Upper lobe of left lung (tissue), 4 donors: ENCODE measurements at regions not wholly inside any gene's neighbourhood (a gene's known extent, or its start where the extent isn't known, plus 50 kb on each side); places are given as distances from the start of the nearest gene placed in this dataset.
"Not testable (repeated sequence)": the region's sequence is repeated elsewhere in the genome, so short reads cannot be mapped to it uniquely, and the experiment has no call there.

Source experiments
- EP300 ChIP-seq, 4 donors: sonication (generic); formaldehyde crosslinking; IDR thresholded peaks; one replicate each; pipeline ENCODE4 v1.5.1; 2017; ENCODE audit warnings: antibody characterized with exemption in 4 of 4, control low read depth in 2 of 4
- POLR2A ChIP-seq, 4 donors: fragments of 450-650 bp; IDR thresholded peaks; one replicate each; pipeline ENCODE4 v1.5.1; 2016 to 2017; ENCODE audit warnings: antibody characterized with exemption in 4 of 4, mild to moderate bottlenecking in 2 of 4
- TF ChIP-seq, protein P1 (sequence below), 6 experiments: fragments of 450-650 bp in 4 of 6; fragments of 200-600 bp in 2 of 6; sonication (generic) in 2 of 6; IDR thresholded peaks; one replicate each; pipeline ENCODE4 v1.5.1; 2016 to 2019; ENCODE audit warnings: antibody characterized with exemption in 6 of 6

DNA sequence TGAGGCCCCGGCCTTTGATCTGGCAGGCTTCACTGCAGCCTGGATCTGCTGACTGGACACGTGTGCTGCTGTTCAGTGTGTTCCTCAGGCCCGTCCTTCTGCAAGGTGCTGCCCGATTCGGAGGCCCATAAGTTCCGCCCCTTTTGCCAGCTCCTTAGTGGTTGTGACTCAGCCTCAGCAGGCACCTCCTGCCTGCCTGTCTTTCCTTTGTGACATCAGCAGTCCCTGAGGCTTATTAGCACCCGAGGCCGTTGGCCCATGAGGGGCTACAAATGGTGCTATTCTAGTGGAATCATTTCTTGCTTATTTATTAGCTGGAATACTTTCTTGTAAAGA is 75.4 kb upstream of the FAN1 start:
- not testable (repeated sequence) for TF ChIP-seq POLR2A, EP300 (IDR thresholded peaks at IDR 0.05)
- TF ChIP-seq, protein P1, sequence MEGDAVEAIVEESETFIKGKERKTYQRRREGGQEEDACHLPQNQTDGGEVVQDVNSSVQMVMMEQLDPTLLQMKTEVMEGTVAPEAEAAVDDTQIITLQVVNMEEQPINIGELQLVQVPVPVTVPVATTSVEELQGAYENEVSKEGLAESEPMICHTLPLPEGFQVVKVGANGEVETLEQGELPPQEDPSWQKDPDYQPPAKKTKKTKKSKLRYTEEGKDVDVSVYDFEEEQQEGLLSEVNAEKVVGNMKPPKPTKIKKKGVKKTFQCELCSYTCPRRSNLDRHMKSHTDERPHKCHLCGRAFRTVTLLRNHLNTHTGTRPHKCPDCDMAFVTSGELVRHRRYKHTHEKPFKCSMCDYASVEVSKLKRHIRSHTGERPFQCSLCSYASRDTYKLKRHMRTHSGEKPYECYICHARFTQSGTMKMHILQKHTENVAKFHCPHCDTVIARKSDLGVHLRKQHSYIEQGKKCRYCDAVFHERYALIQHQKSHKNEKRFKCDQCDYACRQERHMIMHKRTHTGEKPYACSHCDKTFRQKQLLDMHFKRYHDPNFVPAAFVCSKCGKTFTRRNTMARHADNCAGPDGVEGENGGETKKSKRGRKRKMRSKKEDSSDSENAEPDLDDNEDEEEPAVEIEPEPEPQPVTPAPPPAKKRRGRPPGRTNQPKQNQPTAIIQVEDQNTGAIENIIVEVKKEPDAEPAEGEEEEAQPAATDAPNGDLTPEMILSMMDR (IDR thresholded peaks at IDR 0.05) = not testable (repeated sequence)
